ENCODE measurements at regions not wholly inside any gene's neighbourhood (a gene's known extent, or its start where the extent isn't known, plus 50 kb on each side); places are given as distances from the start of the nearest gene placed in this dataset.

DNA sequence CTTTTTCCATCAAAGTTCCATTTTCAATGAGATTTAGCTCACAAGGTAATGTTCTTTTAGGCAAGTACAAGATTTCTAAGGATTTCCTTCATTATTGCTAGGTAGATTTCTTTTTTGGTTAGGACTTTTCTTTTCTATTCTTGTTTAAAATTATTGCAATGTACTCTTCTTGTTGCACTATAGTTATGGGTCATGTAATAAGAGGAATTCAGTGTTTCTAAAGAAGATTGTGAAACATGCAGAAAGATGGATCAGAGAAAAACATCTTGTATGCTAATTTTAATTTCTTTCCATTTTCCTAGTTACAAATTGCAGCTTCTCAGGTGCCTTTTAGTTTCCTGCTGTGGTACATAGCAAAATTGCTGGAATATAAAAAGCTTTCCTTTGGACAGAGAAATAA, 56.1 kb downstream of the BTG1 start:
- no peak overlapping the region for H3K27ac ChIP-seq (ENCODE audit: low read depth, low read length)
- Mint-ChIP-seq H3K27ac (ENCODE audit: unreplicated experiment) (no peak overlapping the region), H3K36me3 (ENCODE audit: low read depth, unreplicated experiment) (no peaks in the 10 kb centered on the region), H3K9me3 (ENCODE audit: unreplicated experiment) (no peaks in the 10 kb centered on the region), H3K27me3 (ENCODE audit: low read depth, unreplicated experiment) (no peaks in the 10 kb centered on the region), H3K4me3 (ENCODE audit: unreplicated experiment) (no peak overlapping the region), H3K4me1 (ENCODE audit: low read depth, unreplicated experiment) (peaks cover 17% of the 10 kb centered on the region)
- no peaks in the 10 kb centered on the region for H3K27me3 ChIP-seq (ENCODE audit: insufficient read depth, low read length)
- no peaks in the 10 kb centered on the region for H3K36me3 ChIP-seq (ENCODE audit: insufficient read depth, low read length)
- no peak overlapping the region for H2AFZ ChIP-seq (ENCODE audit: low read depth, low read length)
- no peaks in the 10 kb centered on the region for H3K9me3 ChIP-seq (ENCODE audit: insufficient read depth, low read depth, low read length)
- DNase-seq (ENCODE audit: low read depth) (peak; percentile 20), FAIRE-seq (no peak)
- H3K4me3 ChIP-seq (ENCODE audit: insufficient read depth, low read depth, low read length): no peak overlapping the region
- H3K79me2 ChIP-seq (ENCODE audit: insufficient read depth, low read length): no peaks in the 10 kb centered on the region
- H3K4me2 ChIP-seq (ENCODE audit: low read length): no peak overlapping the region
- peaks cover 3% of the 10 kb centered on the region for H3K4me1 ChIP-seq (ENCODE audit: insufficient read depth, low read length)
- no peak for TF ChIP-seq CTCF (IDR thresholded peaks at IDR 0.05; ENCODE audit: insufficient read depth, low read depth, low read length)
- TF ChIP-seq EZH2 (IDR thresholded peaks at IDR 0.05; ENCODE audit: insufficient read depth, low read length): no peak
- H4K20me1 ChIP-seq (ENCODE audit: insufficient read depth, low read length): no peaks in the 10 kb centered on the region
- H3K9ac ChIP-seq (ENCODE audit: low read length): no peak overlapping the region

- H3K4me2 ChIP-seq (ENCODE audit: low read length): peak overlapping the region; percentile 10
- H3K27me3 ChIP-seq (ENCODE audit: insufficient read depth, low read length): no peaks in the 10 kb centered on the region
- H3K9me3 ChIP-seq (ENCODE audit: insufficient read depth, low read depth, low read length): no peaks in the 10 kb centered on the region
- Mint-ChIP-seq H3K27ac (ENCODE audit: unreplicated experiment) (no peak overlapping the region), H3K4me3 (ENCODE audit: unreplicated experiment) (no peak overlapping the region), H3K9me3 (ENCODE audit: unreplicated experiment) (no peaks in the 10 kb centered on the region), H3K4me1 (ENCODE audit: low read depth, unreplicated experiment) (peaks cover 14% of the 10 kb centered on the region), H3K27me3 (ENCODE audit: low read depth, unreplicated experiment) (no peaks in the 10 kb centered on the region), H3K36me3 (ENCODE audit: low read depth, unreplicated experiment) (no peaks in the 10 kb centered on the region)
- no peak overlapping the region for H3K9ac ChIP-seq (ENCODE audit: low read length)
- H3K27ac ChIP-seq (ENCODE audit: low read depth, low read length): no peak overlapping the region
- H3K79me2 ChIP-seq (ENCODE audit: insufficient read depth, low read length): no peaks in the 10 kb centered on the region
- TF ChIP-seq CTCF (IDR thresholded peaks at IDR 0.05; ENCODE audit: insufficient read depth, low read depth, low read length) (no peak), EZH2 (IDR thresholded peaks at IDR 0.05; ENCODE audit: insufficient read depth, low read length) (no peak)
- no peak for FAIRE-seq
- no peaks in the 10 kb centered on the region for H4K20me1 ChIP-seq (ENCODE audit: insufficient read depth, low read length)
- no peak overlapping the region for H3K4me3 ChIP-seq (ENCODE audit: insufficient read depth, low read depth, low read length)
- no peak for DNase-seq (ENCODE audit: low read depth)
- no peaks in the 10 kb centered on the region for H3K36me3 ChIP-seq (ENCODE audit: insufficient read depth, low read length)
- H2AFZ ChIP-seq (ENCODE audit: low read depth, low read length): no peak overlapping the region
- no peaks in the 10 kb centered on the region for H3K4me1 ChIP-seq (ENCODE audit: insufficient read depth, low read length)
These were observed 56.8 kb downstream of the BTG1 start for GRCh38 chr12:92088805-92089204.

DNA sequence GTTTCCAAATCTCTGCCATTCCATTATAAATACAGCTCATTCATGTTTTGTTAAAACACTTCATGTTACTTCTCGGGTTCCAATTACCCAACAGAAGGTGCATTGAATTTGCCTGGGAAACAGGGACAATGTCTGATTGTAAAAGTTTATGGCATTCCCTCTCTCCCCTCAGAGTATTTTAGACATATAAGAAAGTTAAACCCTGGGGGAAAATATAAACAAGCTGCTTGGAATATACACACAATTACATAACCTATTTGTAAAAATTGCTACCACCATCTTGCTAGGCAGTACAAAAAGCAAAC, 60.0 kb downstream of the BTG1 start:
- no peak overlapping the region for H3K4me2 ChIP-seq (ENCODE audit: low read length)
- no peak for FAIRE-seq
- H2AFZ ChIP-seq (ENCODE audit: low read depth, low read length): no peak overlapping the region
- no peak overlapping the region for H3K9ac ChIP-seq (ENCODE audit: low read length)
- no peaks in the 10 kb centered on the region for H3K79me2 ChIP-seq (ENCODE audit: insufficient read depth, low read length)
- Mint-ChIP-seq H3K4me3 (ENCODE audit: unreplicated experiment) (no peak overlapping the region), H3K4me1 (ENCODE audit: low read depth, unreplicated experiment) (peaks cover 23% of the 10 kb centered on the region), H3K27ac (ENCODE audit: unreplicated experiment) (no peak overlapping the region), H3K9me3 (ENCODE audit: unreplicated experiment) (no peaks in the 10 kb centered on the region), H3K27me3 (ENCODE audit: low read depth, unreplicated experiment) (no peaks in the 10 kb centered on the region), H3K36me3 (ENCODE audit: low read depth, unreplicated experiment) (no peaks in the 10 kb centered on the region)
- H3K9me3 ChIP-seq (ENCODE audit: insufficient read depth, low read depth, low read length): no peaks in the 10 kb centered on the region
- H3K4me3 ChIP-seq (ENCODE audit: insufficient read depth, low read depth, low read length): no peak overlapping the region
- peaks cover 6% of the 10 kb centered on the region for H3K4me1 ChIP-seq (ENCODE audit: insufficient read depth, low read length)
- DNase-seq (ENCODE audit: low read depth): no peak
- H4K20me1 ChIP-seq (ENCODE audit: insufficient read depth, low read length): no peaks in the 10 kb centered on the region
- no peaks in the 10 kb centered on the region for H3K27me3 ChIP-seq (ENCODE audit: insufficient read depth, low read length)
- no peaks in the 10 kb centered on the region for H3K36me3 ChIP-seq (ENCODE audit: insufficient read depth, low read length)
- H3K27ac ChIP-seq (ENCODE audit: low read depth, low read length): no peak overlapping the region
- TF ChIP-seq CTCF (IDR thresholded peaks at IDR 0.05; ENCODE audit: insufficient read depth, low read depth, low read length) (no peak), EZH2 (IDR thresholded peaks at IDR 0.05; ENCODE audit: insufficient read depth, low read length) (no peak)
